Body of pancreas (tissue), 4 donors: ENCODE measurements at regions not wholly inside any gene's neighbourhood (a gene's known extent, or its start where the extent isn't known, plus 50 kb on each side); places are given as distances from the start of the nearest gene placed in this dataset.

Experiments
- CTCF ChIP-seq, 7 experiments: fragments of 450-650 bp in 4 of 7; fragments of 200-600 bp in 3 of 7; sonication (generic) in 3 of 7; IDR thresholded peaks; one replicate each; pipeline ENCODE4 v1.5.1; 2016 to 2019; ENCODE audit warnings: antibody characterized with exemption in 7 of 7
- POLR2A ChIP-seq, 3 donors: fragments of 450-650 bp; IDR thresholded peaks; one replicate each; pipeline ENCODE4 v1.6.1; 2016; ENCODE audit warnings: antibody characterized with exemption in 3 of 3, mild to moderate bottlenecking in 2 of 3

- TF ChIP-seq CTCF (IDR thresholded peaks at IDR 0.05) (no peak), POLR2A (IDR thresholded peaks at IDR 0.05) (no peak)
These were observed 474.0 kb downstream of the COG6 start for GRCh38 chr13:40129467-40129866.
